GM21367 (cell line): ENCODE measurements at regions not wholly inside any gene's neighbourhood (a gene's known extent, or its start where the extent isn't known, plus 50 kb on each side); places are given as distances from the start of the nearest gene placed in this dataset.

Experiments
- ATAC-seq: cut with Tn5 transposase; IDR thresholded peaks from one replicate; pipeline ENCODE4 v1.9.1; 2021; ENCODE audit not compliant: unreplicated experiment

DNA sequence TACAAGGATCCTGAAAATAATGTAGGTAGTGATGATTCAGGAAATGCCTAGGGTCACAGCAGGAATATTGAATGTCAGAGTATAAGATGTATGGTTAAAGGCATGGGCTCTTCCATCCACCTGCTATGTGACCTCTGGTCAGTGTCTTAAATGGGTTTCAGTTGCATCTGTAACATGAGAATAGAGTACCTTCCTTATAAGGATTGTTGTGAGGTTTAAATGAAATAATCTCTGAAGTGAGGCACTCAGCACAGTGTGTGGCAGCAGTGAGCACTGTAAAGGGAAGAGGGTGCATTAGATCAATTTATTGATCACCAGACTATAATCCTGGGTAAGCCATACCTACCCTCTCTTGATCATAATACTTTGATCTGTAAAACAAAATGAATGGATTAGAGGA, 319.1 kb downstream of the SLC4A3 start:
- ATAC-seq = no peak

DNA sequence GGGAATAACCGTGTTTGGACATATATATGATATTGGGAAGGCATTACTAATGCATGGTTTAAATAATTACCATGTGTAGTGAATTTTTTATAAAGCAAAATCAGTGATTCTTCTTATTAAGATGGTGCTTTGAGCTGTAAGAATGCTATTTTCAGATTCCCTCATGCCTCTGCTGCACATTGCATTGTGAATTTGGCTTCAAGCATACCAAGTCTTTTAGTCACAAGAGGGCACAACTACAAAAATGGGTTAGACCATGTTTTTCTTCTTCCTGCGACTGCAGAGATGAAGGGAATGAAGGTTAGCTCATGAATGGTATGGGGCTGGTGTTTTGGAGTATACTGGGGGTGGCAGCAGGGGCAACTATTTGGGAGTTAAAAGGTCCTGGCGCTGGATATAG, 320.1 kb downstream of the SLC4A3 start:
- no peak for ATAC-seq

DNA sequence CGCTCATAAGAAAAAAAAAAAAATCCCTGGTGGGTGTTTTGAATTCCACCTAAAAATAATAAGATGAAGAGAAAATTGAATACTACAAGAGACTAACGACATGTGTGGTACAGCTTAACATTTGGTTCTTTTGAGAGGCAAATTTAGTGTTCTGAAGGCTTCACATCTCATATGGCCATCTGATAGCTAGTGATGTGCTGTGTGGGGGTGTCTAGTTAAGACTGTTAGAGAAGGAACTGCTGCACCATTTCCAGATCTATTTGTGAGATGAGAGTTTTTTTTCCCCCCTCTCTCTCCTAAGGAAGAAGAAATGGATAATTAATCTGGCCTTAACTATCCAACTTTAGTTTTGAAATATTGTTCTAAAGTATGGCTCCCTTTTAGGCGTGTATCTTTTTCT, 321.6 kb downstream of the SLC4A3 start:
- no peak for ATAC-seq

DNA sequence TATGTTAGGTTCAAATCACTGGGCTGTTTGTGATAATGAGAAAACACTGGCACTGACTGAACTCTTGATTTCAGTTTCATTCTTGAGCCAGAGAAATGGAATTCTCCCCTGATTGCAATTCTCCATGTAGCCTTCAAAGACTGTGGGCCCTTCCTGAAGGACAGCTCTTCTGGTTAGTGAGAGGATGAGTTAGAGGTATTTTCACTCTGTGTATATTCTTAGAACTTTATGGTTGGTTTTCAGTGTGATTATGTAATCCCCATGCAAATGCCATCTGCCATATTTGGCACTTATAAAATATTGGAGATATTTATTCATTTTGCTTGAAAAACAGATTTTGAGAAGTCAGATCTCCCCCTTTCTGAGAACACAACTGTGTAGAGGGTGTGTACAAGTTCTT, 323.7 kb downstream of the SLC4A3 start:
- no peak for ATAC-seq

DNA sequence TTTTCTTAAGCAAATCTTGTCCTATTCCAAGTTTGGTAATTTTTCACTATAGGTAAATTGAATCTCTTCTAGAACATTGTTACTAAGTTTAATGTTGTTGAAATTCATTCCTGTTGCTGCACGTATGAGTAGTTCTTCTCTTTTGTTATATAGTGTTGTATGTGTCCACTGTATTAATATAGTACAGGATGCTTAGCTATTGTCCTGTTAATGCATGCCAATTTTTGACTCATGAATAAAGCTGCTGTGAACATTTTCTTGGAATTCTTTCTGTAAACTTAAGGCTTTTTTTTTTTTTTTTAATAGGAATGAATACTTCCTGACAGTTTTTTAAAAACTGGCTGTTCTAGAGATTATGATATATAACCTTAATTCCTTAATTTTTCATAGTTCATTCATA, 326.9 kb downstream of the SLC4A3 start:
- no peak for ATAC-seq

DNA sequence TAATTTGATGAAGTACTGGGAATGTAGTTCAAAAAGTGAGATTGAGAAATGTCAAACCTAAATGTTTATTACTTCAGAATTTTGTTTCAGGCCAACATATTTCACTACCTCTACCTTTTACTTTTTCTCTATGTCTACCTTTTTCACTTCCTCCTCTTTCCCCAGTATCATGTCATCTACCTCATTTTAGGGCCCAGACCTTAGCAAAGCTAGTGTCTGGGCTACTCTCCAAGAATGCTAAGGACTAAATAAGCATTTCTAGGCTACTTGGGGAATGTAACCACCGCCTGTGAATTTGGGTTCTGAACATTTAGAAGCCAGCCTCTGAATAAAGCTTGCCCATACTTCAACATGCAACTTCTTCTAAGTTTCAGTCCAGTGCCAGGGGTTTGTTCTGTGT, 330.4 kb downstream of the SLC4A3 start:
- ATAC-seq = no peak

DNA sequence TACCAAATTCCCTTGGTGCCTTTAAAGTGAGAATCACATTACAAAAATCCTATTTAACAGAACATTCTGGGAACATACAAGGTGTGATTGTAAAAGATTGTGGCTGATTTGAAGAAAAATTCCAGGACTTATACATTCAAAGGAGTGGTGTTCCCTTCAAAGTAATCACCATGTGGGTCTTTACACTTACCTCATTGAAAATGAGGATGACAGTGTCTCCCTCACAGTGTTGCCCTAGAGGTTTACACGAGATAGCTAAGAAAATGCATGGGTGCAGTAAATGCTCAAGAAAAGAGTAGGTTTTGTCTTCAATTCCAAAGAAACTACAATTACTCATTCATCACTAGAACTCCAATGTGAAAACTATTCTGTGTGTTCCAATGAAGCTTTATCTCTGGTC, 331.5 kb downstream of the SLC4A3 start:
- ATAC-seq = no peak

DNA sequence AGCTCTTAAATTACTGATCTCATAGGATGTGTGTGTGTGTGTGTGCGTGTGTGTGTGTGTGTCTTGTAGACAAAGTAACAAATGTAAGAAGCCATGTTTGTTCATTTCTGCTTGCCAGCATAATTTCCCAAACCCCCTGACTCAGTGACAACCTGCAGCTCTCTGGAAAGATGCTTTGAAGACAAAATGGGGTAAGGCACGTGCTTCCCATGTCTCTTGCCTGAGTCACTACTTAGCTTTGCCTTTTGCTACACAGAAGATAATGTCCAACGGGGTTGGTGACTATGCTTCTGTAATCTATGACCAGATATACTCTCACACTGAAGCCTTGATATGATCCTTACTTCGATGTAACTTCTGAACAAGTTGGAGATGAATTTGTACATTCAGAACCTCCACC, 332.0 kb downstream of the SLC4A3 start:
- no peak for ATAC-seq

DNA sequence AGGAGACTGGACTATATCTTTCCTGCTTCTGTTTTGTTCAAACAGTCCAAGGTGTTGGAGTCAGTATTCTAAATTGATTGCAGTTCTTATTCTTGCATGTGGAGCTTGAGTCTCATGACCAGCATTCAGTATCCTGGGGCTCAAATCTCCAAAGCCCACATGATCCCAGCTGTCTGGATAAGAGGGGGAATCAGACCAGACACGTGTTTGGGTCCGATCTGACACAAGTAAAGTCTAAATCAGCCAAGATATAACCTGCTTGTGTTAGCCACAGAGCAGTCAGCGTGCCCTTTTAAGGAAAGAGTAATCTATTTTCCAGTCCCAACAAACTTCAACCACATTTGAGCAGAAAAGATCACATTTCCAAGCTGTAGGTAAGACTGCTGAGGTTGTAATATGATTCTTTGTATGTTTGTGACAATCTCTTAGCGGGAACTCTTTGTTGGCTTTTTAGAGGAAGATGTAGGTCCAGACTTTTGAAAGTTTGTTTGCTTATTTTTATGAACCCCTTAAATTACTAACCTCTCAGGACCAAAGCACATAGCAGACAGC, 334.6 kb downstream of the SLC4A3 start:
- ATAC-seq = no peak

DNA sequence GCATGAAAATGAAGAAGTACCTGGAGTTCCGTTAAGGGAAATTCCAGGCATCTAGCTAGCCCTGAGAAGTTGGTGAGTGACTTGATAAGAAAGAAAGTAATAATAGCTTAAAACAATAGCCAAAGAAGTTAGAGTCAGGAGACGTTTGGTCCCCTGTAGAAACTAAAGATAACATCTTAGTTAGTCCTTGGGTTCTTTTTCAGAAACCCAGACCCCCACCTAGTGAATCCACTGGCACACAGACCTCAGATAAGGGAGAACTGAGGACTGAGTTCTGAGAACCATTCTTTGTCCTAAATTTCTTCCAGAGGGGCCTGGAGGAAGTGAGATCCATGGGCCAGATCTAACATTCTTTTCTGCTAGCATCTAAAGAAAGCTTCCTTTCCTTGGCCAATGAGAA, 335.4 kb downstream of the SLC4A3 start:
- no peak for ATAC-seq

DNA sequence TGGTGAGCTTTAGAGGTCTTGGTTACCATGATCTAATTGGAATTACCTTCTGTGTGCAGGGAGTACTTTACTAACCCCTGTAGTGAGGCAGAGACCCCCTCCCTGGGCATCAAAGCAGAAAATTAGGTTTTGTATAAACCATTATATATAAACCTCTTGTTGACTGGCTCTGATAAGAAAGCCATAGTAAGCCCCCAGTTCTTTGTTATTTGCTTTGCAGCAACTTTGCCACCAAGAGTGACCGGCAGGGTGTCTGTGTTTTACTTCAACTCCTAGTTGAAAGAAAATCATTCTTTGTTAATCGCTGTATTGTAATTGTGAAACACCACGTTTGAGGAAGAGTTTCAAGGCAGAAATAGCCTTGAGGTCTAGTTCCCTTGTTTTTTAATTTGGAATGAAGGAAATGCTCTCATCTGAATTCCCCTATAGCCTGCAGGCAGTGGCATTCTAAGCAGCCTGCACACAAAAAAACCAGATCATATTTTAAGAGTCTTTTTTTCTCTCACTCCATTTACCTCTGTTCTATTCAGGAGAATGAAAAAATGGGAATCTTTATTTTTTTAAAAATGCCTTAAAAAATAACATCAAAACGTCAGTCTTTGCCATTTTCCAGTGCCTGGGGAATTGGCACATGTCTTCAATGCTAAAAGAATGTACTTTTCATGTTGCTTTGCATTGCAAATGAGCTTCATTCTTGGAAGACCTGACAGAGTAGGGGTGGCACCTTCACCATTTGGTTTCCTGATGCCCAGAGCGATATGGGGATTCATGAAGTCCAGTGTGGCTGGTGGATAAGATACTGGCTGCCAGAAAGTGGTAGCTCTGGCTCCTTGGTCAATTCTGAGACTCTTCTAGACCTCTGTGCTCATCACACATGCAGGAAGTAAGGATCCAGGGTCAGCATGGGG, 338.1 kb downstream of the SLC4A3 start:
- no peak for ATAC-seq

DNA sequence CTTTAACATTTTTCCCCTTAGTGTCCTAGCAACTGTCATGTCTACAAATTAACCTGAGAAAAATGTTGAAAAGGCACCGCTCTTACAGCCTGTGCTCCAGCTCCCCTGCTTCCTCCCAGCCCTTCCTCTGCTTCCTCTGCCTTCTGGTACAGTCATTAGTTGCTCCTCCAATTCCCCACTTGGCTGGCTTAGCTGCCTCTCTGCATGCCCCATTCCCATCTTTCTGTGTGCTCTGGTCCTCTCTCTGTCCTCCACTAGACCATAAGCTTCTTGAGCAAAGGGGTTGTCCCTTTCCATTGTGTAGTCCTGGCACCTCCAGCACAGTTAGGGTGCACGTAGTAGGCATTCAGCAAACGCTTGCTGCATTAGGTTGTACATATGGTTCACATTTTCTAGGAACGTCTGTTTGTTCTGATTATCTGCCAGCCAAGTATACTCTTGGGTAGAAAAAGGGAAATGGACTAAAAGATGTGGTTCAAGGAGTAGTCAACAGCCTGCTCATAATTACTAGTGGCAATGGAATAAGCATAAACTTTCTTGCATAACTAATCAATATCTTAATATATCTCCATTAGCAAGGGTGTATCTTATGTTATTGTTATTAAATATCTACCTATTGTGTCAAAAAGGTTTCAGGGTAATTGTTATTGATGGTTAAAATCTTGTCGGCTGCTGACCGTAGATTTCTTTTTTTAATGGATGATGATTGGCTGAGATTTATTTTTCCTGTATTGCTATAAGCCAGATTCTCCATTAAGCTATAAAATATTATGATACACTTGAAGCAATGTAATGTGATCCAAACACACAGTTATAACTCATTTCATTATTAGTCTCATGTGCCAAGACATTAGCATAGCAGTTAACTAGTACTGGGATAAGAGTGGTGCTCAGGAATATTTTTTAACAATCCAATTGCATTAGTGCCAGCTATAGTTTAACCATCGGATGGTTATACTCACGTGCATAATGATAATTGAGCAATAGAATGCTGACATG, 340.1 kb downstream of the SLC4A3 start:
- no peak for ATAC-seq

DNA sequence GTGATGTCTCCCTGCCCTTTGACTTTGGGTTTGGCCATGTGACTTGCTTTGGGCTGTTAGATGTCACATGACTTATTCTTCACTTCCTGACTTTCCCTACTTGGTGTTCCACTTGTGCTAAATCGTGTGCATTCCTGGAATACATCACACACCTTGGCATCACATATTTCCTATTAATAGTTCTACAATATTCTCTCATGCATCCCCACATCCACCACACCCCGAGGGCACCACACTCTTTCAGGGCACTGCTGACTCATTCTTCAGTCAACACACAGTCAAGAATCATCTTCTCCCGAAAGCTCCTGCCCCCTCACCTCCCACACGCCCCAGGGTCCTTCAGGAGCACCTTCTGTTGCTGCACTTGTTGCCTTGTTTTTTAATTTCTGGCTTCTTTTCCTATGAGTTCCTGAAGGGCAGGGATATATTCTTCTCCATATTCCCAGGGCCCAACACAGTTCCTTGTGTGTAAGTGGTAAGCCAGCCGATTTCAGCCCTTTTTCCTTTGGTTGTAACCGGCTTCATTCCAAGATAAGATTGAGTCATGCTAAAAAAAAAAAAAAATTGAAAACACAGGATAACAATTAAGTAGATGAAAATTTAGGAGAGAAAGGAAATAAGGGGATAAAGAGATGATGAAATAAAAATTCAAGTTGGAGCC, 341.4 kb downstream of the SLC4A3 start:
- ATAC-seq = no peak

DNA sequence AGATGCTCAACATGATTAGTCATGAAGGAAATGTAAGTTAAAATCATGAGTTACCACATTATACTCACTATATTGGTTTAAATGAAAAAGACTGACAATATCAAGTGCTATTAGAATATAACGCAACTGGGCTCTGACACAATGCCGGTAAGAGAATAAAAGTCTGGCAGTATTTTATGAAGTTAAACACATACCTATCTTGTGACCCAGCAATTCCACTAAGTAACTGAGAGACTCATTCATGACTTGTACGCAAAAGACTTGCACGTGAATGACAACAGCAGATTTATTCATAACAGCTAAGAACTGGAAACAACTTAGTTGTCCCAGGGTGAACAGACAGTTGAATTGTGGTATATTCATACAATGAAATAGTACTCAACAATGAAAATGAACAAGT, 342.1 kb downstream of the SLC4A3 start:
- no peak for ATAC-seq

DNA sequence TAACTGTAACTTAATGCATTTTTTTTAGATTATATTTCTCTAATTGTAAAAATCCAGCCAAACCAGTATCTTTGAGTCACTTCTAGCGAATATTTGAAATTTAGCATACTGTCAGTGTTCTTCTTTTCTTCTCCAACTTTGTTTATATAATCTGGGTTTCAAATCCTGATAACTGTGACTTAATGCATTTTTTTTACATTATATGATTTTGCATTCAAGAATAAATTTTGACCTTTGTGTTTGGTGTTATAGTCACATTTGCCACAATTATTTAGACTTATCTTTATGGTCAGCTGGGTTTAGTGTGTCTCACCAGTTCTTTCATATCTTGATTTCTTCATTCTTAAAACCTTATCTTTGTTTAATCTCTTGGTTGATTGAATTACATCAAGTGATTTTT, 345.7 kb downstream of the SLC4A3 start:
- no peak for ATAC-seq

DNA sequence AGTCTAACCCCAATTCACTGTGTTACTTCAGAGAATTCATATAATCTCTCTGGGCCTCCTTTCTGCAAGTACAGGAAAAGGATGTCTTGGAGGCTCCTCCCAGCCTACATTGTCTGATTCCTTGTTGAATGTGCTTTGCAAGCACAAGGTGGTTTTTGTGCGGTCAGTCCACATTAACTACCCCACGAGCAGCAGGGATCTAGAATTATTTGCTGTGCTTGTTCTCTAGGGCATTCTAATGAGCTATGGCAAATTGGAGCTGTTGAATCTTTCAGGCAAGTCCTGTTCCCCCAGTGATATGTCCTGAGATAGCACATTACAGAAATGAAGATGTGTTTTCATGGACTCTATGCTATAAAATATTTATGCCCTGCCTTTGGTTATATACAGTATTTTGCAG, 349.4 kb downstream of the SLC4A3 start:
- ATAC-seq = no peak

DNA sequence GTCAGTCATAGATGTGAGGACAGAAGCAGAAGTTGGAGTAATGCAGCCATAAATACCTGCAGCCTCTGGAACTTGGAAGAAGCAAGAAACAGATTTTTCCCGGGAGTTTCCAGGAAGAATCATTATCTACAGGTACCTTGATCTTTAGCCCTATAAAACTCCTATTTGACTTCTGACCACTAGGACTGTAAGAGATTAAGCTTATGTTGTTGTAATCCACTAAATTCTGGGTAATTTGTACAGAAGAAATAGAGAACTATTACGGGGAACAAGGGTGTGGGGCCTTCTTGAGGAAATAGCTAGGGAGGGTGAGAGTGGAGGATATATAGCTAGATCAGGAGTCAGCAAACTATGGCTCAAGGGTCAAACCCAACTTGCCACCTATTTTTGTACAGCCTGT, 353.2 kb downstream of the SLC4A3 start:
- ATAC-seq = no peak

DNA sequence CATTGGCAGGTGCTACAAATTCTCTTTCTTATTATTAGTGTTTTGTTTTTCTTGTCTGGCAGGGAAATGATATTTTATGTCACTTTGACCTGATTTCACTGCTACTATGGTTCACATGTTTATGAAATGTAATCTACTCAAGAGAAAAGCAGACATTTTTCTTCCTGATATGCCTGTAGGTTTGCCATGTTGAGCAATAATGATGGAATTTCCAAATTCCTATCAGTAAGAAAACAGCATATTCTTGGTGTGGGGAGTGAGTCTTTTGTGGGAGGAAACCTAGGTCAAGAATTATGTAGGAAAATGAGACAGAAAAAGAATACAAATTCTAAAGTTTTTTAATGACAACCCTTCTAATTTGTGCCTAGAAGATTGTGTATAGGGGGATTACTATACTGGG, 356.4 kb downstream of the SLC4A3 start:
- no peak for ATAC-seq

DNA sequence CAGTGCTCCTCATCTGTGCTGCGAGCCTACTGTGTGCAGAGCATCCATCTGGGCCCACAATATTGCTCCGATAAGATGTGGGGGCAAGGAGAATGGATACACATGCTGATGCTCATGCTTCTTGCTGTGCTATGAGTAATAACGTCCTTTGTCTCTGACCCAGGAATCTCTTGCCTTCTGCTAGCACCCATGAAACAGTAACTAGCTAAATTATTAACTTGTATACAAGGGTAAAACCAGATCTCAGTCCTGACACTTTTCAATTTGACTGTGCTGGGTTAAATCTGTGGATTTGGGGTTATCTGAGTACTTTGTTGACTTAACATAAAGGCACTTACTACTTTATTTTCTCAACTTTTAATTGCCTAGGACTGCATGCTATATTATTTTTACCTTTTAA, 357.6 kb downstream of the SLC4A3 start:
- ATAC-seq = no peak

DNA sequence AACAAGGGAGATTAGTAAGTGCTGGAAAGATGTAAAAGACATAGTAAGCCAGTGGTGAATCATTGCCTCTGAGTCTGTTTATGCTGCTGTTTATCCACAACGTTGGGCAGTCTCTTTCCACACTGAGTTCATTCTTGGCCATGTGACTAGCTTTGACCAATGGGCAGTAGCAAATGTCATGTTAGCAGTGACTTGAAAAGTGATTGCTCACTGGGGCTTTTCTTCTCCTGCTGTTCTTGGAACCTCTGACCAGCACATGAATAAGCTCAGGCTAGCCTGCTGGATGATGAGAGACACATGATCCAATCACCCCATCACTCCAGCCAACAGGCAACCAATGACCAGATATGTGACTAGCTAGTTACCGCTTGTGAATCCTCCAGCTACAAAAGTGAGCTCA, 360.4 kb downstream of the SLC4A3 start:
- ATAC-seq = no peak

DNA sequence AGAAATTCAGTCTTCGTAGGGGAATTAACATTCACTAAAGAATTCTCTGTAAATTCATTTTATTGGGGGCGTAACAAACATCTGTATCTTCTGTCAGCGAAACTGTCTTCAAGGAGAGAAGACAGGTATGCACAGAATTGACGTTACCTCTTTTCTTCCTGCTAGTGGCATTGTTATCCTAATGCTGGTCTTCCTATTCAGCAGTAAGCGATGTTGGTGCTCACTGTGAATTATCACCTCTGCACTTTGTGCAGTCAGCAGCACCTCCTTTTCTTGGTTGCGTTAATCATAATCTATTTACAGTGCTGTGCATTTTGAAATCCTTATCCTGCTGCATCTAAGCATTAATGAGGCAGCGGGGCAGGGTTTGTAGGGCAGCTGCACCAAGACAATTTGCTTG, 362.3 kb downstream of the SLC4A3 start:
- no peak for ATAC-seq
